ENCODE measurements at regions not wholly inside any gene's neighbourhood (a gene's known extent, or its start where the extent isn't known, plus 50 kb on each side); places are given as distances from the start of the nearest gene placed in this dataset.

DNA sequence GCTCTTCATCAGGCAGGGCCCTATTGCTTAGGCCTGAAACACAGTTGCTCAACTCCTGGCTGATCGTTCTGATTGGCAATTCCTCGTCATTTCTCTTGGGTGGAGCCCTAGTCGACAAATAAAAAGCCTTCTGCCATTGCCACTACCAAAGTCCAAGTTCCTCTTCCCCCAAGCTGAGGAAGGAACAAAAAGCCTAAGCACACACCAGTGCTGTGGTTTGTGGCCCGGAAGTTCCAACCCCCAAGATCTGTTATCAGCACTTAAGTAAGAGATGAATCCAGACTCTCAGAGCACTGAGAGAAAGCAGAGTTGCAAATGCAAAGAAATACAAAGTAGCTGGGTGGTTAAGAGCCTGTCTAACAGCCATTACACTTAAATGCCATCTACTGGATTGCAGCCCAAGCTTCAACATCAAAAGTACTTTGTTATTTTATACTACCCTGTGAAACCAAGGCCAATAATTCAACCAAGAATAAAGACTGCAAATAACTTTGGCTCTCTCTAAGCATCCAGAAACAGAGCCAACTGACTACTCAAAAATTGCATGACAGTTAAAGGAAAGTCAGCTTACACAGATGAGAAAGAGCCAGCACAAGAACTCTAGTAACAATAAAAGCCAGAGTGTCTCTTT is 1024.0 kb downstream of the GRIK2 start:
- no peak for TF ChIP-seq POLR2A (IDR thresholded peaks at IDR 0.05)
- TF ChIP-seq, protein P1, sequence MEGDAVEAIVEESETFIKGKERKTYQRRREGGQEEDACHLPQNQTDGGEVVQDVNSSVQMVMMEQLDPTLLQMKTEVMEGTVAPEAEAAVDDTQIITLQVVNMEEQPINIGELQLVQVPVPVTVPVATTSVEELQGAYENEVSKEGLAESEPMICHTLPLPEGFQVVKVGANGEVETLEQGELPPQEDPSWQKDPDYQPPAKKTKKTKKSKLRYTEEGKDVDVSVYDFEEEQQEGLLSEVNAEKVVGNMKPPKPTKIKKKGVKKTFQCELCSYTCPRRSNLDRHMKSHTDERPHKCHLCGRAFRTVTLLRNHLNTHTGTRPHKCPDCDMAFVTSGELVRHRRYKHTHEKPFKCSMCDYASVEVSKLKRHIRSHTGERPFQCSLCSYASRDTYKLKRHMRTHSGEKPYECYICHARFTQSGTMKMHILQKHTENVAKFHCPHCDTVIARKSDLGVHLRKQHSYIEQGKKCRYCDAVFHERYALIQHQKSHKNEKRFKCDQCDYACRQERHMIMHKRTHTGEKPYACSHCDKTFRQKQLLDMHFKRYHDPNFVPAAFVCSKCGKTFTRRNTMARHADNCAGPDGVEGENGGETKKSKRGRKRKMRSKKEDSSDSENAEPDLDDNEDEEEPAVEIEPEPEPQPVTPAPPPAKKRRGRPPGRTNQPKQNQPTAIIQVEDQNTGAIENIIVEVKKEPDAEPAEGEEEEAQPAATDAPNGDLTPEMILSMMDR (IDR thresholded peaks at IDR 0.05) = no peak
